Cardiac septum (tissue), 1 donor: ENCODE measurements at regions not wholly inside any gene's neighbourhood (a gene's known extent, or its start where the extent isn't known, plus 50 kb on each side); places are given as distances from the start of the nearest gene placed in this dataset.

Experiments used
- DNase-seq: peaks from one replicate; pipeline ENCODE4 v3.0.0-alpha.2; 2020; ENCODE audit warnings: low spot score
- intact Hi-C: fragments of 100-400 bp; cut with DNase I; formaldehyde crosslinking; loops from one replicate; pipeline ENCODE4 v1.14.0; 2022
- donor health status: DM: no; HTN: no; CAD: no.

GRCh38 chr6:48777411-48777810 is 666.4 kb upstream of the PTCHD4 start:
- no peak for DNase-seq
- intact Hi-C loops: no loop called here

- intact Hi-C loops: no loop called here
- no peak for DNase-seq
These were observed 664.2 kb upstream of the PTCHD4 start for GRCh38 chr6:48775157-48775556.

- intact Hi-C loops: no loop called here
These were observed 663.3 kb upstream of the PTCHD4 start for GRCh38 chr6:48774276-48774675.

DNA sequence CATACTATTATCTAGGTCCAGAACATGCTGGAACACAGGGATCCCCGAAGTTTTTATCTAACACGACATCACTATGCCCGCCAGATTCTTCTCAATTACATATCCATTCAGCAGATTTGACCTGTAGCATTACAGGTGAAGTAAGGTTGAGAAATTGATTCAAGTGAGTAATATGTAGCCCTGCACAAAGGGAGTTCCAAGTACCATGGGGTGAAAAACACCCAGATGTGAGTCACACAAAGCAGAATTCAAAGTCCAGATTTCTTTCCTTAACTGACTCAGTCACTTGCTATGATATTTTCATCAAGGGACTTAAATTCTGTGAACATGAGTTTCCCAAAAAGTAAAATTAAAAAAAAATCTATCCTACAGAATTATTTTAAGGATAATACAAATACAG is 655.4 kb upstream of the PTCHD4 start:
- DNase-seq: no peak
- intact Hi-C loops: loop anchor here (10.0 kb wide), 1 partner anchor 982 kb away; the partner anchor contains the start of gene OPN5

More at GRCh38 chr6:48774276-48774675, 663.3 kb upstream of the PTCHD4 start:
- DNase-seq: no peak

DNA sequence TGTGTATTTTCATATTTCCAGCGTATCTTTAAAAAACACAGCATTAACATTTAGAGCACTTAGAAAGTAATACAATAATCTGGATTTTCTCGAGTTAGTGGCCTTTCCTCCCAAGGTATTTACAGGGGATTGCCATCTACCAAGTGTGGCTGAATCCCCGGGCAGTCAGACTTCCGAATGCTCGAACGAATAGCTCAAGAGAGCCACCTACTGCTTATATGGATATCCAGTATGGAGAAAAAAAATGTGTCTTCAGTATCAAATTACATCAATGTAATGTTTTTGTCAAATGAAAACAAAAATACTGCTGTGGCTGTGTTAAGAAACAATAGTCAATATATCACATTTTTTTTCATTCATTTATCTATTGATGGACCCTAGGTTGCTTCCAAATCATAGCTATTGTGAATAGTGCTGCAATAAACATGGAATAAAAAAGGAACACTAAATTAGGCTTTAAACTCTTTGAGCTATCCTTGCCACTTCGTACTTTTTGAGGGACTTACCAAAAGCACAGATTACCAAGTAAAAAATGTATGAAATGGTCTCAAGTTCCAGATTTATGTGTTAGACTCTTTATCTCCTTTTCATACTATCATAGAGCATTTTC is 654.5 kb upstream of the PTCHD4 start:
- no peak for DNase-seq
- intact Hi-C loops: loop anchor here (10.0 kb wide), 1 partner anchor 981 kb away; the partner anchor contains the start of gene OPN5

DNA sequence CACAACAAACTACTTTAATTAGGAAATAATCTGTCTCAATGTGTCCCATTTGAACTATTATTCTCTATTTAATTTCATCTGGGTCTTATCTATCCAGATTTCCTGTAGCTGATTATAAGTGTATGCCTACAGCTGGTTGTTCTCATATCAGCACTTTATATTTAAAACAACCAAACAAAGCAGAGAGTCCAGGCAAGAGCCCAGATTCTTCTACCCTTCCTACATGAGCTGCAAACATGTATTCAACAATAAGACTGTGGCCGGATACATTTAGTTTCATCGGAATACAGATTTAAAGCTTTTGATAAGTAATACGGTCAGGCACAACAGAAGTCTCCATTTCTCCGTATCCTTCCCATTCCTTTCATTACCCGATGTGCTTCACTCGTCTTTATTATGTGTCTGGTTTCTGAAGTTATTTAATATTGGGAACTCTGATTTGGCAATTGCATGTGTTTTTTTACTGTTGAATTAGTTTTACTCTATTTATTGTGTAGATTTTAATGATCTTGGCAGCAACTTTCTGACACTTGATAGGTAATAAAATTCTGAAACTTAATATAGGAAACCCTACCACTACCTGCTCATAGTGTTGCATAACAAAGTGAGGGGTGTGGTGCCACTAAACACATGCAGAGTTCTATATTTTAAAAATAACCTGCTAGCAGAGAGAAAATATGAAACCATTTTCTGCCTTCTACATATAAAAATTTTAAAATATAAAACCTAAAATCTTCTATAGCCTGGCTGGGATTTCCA is 653.5 kb upstream of the PTCHD4 start:
- intact Hi-C loops: loop anchor here (10.0 kb wide), 1 partner anchor 980 kb away; the partner anchor contains the start of gene OPN5
- no peak for DNase-seq

DNA sequence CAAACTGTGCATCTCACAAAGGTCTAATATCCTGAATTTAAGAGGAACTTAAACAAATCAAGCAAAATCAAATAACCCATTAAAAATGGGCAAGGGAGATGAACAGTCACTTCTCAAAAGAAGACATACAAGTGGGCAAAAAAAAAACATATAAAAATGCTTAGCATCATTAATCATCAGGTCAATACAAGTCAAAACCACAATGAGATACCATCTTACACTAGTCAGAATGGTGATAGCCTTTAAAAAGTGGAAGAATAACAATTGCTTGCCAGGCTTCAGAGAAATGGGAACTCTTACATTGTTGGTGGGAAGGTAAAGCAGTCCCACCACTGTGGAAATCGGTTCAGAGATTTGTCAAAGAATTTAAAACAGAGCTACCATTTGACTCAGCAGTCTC is 646.7 kb upstream of the PTCHD4 start:
- no peak for DNase-seq
- intact Hi-C loops: no loop called here

DNA sequence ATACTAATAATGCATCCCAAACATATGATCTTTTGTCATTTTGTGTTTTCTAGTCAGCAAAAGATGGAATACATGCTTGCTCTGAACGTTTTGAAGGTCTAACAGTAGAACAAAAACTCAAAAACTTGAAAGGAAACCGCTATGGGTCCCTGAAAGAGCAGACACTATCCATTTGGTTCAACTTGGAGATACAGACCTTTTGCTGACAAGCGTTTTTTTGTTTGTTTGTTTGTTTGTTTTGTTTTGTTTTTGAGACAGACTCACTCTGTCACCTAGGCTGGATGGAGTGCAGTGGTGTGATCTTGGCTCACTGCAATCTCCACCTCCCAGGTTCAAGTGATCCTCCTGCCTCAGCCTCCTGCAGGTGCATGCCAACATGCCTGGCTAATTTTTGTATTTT is 644.3 kb upstream of the PTCHD4 start:
- DNase-seq: no peak
- intact Hi-C loops: no loop called here

DNA sequence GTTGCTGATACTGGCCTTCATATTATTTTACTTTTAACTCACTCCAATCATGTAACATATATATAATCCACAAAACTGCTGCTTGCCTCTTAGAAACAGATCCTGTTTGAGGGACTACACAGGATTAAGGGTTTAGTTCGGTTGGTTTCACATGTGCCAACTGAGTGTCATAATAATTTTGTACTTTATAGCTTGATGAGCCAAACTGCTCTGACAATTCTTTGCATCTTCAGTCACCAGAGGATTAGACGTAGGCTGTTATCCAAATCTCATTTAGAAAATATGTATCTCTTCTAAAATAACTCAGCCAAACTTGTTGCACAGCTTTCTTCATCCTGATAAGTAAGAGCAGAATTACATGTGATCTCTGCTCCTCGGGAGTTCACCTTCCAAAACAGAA is 643.6 kb upstream of the PTCHD4 start:
- intact Hi-C loops: no loop called here
- DNase-seq: no peak

GRCh38 chr6:48750861-48751260 is 639.9 kb upstream of the PTCHD4 start:
- no peak for DNase-seq
- intact Hi-C loops: no loop called here

- intact Hi-C loops: no loop called here
- DNase-seq: no peak
These were observed 636.5 kb upstream of the PTCHD4 start for GRCh38 chr6:48747471-48747870.

- DNase-seq: no peak
- intact Hi-C loops: no loop called here
These were observed 636.0 kb upstream of the PTCHD4 start for GRCh38 chr6:48747040-48747439.

DNA sequence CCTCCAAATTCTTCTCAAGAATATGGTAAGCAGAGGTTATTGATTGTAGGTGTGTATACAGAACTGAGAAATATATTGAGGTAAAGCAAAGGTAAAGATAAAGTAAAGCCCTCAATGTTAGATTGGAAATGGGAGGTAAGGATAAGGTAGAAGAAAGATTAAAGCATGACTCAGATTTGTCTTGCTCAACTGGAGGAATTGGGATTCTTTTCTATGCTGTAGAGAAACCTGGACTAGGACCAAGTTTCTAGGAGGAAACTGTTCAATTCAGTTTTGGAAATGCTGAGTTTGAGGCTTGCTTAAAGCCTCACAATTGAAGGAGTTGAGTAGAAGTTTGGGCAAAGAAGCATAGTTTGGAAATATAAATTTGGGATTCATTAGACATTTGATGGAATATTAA is 634.0 kb upstream of the PTCHD4 start:
- no peak for DNase-seq
- intact Hi-C loops: no loop called here

- DNase-seq: no peak
- intact Hi-C loops: no loop called here
These were observed 632.7 kb upstream of the PTCHD4 start for GRCh38 chr6:48743738-48744137.

DNA sequence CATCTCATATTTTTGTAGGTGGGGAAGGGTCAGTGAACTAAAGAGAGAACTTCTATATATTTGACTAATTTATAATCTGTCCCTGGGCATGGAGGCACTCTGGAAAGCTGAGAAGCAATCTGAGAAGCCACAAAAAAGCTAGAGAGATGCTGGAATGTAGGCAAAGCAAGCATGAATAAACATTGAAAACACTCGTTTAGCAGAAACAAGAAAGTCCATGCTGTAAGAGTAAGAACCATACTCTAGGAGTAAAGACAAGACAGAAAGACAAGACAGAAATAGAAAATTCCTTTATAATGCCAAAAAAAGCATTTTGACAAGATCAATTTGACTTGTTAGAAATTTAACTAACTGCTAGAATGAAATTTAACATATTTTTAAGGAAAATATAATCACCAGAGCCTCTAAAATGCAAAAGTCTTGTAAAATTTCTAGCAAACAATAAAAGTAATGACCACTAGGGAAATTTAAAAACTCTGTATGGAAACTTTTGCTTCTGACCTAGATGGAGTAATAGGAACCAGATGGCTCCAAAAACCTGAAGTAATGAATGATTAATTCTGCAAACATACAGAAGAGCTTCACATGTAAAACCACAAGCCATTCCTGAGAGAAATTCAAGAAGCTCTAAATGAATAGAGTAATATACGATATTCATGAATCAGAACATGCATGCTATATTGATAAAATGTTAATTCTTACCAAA is 625.7 kb upstream of the PTCHD4 start:
- no peak for DNase-seq
- intact Hi-C loops: no loop called here

GRCh38 chr6:48735846-48736245 is 624.8 kb upstream of the PTCHD4 start:
- intact Hi-C loops: no loop called here
- no peak for DNase-seq

- intact Hi-C loops: no loop called here
- no peak for DNase-seq
These were observed 622.6 kb upstream of the PTCHD4 start for GRCh38 chr6:48733581-48733980.

DNA sequence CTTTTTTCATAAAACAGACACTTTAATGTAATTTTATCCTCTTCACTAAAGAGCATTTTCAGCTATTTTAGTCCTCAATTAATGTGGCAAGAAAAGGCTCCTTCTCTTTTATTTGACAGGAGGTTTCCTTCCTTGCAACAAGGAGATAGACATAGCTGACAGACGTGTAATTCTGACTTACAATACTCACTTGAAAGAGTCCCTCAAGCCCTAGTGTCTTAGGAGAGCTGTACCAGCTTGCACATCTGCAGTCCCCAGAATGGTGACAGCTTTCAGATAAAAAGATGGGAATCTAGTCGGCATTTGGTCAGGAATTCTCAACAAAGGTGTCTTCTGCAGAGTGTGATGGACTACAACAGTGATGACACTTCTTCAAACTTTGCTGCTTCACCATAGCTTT is 603.7 kb upstream of the PTCHD4 start:
- intact Hi-C loops: no loop called here
- no peak for DNase-seq

DNA sequence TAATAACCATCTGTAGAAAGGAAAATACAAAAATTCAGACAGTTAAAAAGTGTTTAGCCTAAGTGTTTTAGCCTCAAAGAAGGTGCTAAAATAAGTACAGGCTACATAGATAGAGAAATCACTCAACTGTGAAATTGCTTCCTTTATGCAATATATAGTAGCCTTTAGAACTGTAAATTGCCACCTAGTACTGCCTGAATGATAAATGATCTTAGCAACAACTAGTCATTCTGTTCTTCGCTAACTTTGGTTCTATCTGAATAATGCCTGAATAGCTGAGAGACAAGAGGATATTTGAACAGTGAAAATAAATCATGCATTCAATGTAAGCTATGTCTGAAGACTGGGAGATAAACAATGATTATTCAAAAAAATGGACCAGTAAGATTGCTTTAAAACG is 603.3 kb upstream of the PTCHD4 start:
- DNase-seq: no peak
- intact Hi-C loops: no loop called here

- intact Hi-C loops: no loop called here
These were observed 602.6 kb upstream of the PTCHD4 start for GRCh38 chr6:48713612-48714011.

GRCh38 chr6:48706310-48706709 is 595.3 kb upstream of the PTCHD4 start:
- no peak for DNase-seq

More at GRCh38 chr6:48713612-48714011, 602.6 kb upstream of the PTCHD4 start:
- DNase-seq: no peak

More at GRCh38 chr6:48706310-48706709, 595.3 kb upstream of the PTCHD4 start:
- intact Hi-C loops: no loop called here
